ENCODE measurements at regions not wholly inside any gene's neighbourhood (a gene's known extent, or its start where the extent isn't known, plus 50 kb on each side); places are given as distances from the start of the nearest gene placed in this dataset.

DNA sequence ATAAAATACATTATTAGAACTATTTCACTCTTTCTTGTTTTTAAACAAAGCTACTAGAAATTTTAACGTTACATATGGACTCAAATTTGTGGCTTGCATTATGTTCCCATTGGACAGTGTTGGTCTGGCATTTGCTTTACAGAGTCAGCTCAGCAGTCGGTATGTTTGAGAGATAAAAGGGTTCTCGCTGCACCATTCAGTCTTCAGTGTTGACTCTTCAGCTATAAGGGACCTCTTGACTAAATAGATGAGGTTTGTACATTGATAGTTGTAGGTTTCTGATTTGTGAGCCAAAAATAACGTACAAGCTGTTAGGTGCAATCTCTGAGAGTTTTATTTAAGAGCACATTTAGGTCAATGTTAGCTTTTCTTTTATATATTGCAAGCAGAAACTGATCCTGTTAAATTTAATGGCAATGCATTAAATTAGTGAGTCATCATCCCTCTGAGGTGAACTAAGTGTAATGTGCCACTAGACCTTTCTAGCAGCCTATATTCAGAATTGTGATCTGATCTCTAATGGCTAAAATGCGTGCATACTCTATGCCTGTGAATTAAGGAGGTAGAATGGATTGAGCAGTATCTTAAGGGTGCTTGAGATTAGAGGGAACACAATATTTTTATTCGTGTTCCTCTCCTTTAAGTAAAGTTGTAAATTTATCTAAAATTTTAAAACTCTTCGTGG, 485.6 kb upstream of the SYNCRIP start:
- Histone ChIP-seq H3K27me3 (ENCODE audit: control insufficient read depth in 1 of 2, insufficient read depth in 2 of 2, low read length in 2 of 2) (no peaks in the 10 kb centered on the region; a peak in 1 of 5 replicates), H3K4me2 (ENCODE audit: low read depth, low read length) (no peak overlapping the region), H3K4me1 (ENCODE audit: insufficient read depth, low read length) (no peaks in the 10 kb centered on the region), H3K79me2 (ENCODE audit: insufficient read depth, low read length) (no peaks in the 10 kb centered on the region), H3K9ac (ENCODE audit: insufficient read depth, low read depth, low read length) (no peak overlapping the region), H2AFZ (ENCODE audit: low read length) (no peak overlapping the region), H3K36me3 (replicated peaks in 1 of 2; ENCODE audit: control insufficient read depth in 1 of 2, insufficient read depth in 2 of 2, low read length in 2 of 2) (no peaks in the 10 kb centered on the region), H3K27ac (ENCODE audit: extremely low read length, insufficient read depth, low read length) (no peak overlapping the region), H3K4me3 (replicated peaks in 1 of 3; ENCODE audit: insufficient read depth in 1 of 3, low read depth in 2 of 3, low read length in 3 of 3) (no peak overlapping the region), H3K9me3 (ENCODE audit: low read length) (no peaks in the 10 kb centered on the region), H4K20me1 (ENCODE audit: insufficient read depth, low read length) (no peaks in the 10 kb centered on the region)
- no peak for TF ChIP-seq ZBTB21 (CRISPR knock-in tag; IDR thresholded peaks at IDR 0.05)
- TF ChIP-seq FOXA1 (IDR thresholded peaks at IDR 0.05), result no peak
- no peak for TF ChIP-seq FOXA1 (CRISPR knock-in tag; IDR thresholded peaks at IDR 0.05)
- TF ChIP-seq NONO (IDR thresholded peaks at IDR 0.05), result no peak
- TF ChIP-seq NONO (CRISPR knock-in tag; conservative IDR thresholded peaks at IDR 0.05), result no peak
- CTCF ChIA-PET (ENCODE audit: low intra/inter-chr PET ratio, low total read pairs), result no interaction called here
- no peak for ATAC-seq
- FAIRE-seq, result no peak
- 2% methylated on average over 7 of the region's 7 CpGs for WGBS (ENCODE audit: low lambda C conversion rate)
- in situ Hi-C loops (cut with HindIII; ENCODE audit: extremely low pct_ligation_motif_present, low pct_unique_long_range_greater_than_20kb), result no loop called here
- no peak for DNase-seq (ENCODE audit: low spot score)
- POLR2A ChIA-PET, result no interaction called here
- intact Hi-C loops (cut with micrococcal nuclease; ENCODE audit: unreplicated experiment), result no loop called here
- no TSS peak for BruUV-seq (replicated peaks)

DNA sequence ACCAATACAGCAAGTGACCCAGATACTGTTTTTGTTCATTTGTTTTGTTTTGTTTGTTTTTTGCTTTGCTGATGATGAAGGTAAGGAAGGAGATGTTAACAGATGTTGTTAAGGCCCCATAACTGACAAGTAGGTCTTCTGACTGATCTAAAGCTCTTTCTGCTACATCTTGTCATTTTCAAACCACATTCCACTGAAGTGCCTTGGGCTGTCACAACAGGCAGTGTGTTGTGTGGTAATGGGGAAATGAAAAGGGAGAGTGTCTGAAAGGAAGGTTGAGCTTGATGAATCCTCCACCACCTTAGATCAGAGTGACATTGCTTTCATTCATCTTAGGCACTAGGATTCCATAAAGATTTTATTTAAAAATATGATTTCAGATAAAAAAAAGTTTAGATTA, 479.4 kb upstream of the SYNCRIP start:
- no peak for TF ChIP-seq NRL (CRISPR knock-in tag; IDR thresholded peaks at IDR 0.05; ENCODE audit: borderline replicate concordance)
- no peak for DNase-seq (ENCODE audit: low spot score)
- no peak overlapping the region for H3K4me2 ChIP-seq (ENCODE audit: low read depth, low read length)
- no peak overlapping the region for H3K4me3 ChIP-seq (replicated peaks in 1 of 3; ENCODE audit: insufficient read depth in 1 of 3, low read depth in 2 of 3, low read length in 3 of 3)
- no peaks in the 10 kb centered on the region for H3K36me3 ChIP-seq (replicated peaks in 1 of 2; ENCODE audit: control insufficient read depth in 1 of 2, insufficient read depth in 2 of 2, low read length in 2 of 2)
- H3K9me3 ChIP-seq (ENCODE audit: low read length), result no peaks in the 10 kb centered on the region
- H3K27me3 ChIP-seq (ENCODE audit: control insufficient read depth in 1 of 2, insufficient read depth in 2 of 2, low read length in 2 of 2), result no peaks in the 10 kb centered on the region; a peak in 1 of 5 replicates
- ChIA-PET POLR2A (no interaction called here), CTCF (ENCODE audit: low intra/inter-chr PET ratio, low total read pairs) (no interaction called here)
- BruUV-seq (replicated peaks), result no TSS peak
- FAIRE-seq, result no peak
- intact Hi-C loops (cut with micrococcal nuclease; ENCODE audit: unreplicated experiment) (no loop called here), in situ Hi-C loops (cut with HindIII; ENCODE audit: extremely low pct_ligation_motif_present, low pct_unique_long_range_greater_than_20kb) (no loop called here)
- no peaks in the 10 kb centered on the region for H4K20me1 ChIP-seq (ENCODE audit: insufficient read depth, low read length)
- H3K79me2 ChIP-seq (ENCODE audit: insufficient read depth, low read length), result no peaks in the 10 kb centered on the region
- ATAC-seq, result no peak
- no peak overlapping the region for H2AFZ ChIP-seq (ENCODE audit: low read length)
- H3K4me1 ChIP-seq (ENCODE audit: insufficient read depth, low read length), result no peaks in the 10 kb centered on the region
- H3K27ac ChIP-seq (ENCODE audit: extremely low read length, insufficient read depth, low read length), result no peak overlapping the region
- no peak overlapping the region for H3K9ac ChIP-seq (ENCODE audit: insufficient read depth, low read depth, low read length)
